Naive thymus-derived CD4-positive, alpha-beta T cell (primary cell): ENCODE measurements at regions not wholly inside any gene's neighbourhood (a gene's known extent, or its start where the extent isn't known, plus 50 kb on each side); places are given as distances from the start of the nearest gene placed in this dataset.

Source experiments
- ATAC-seq: fragments of 150-1000 bp; cut with Tn5 transposase; 2 replicates; pipeline ENCODE4 v1.10.0; 2021; ENCODE audit warnings: mild to moderate bottlenecking, moderate library complexity
- CTCF ChIA-PET: fragments of 350-600 bp; sonication (Branson Sonifier 250); formaldehyde crosslinking; loops from one replicate; lab custom pipeline; 2021; ENCODE audit warnings: antibody characterized with exemption; lab: Charles Lee
- POLR2A ChIA-PET: fragments of 350-600 bp; sonication (Branson Sonifier 250); formaldehyde crosslinking; loops from one replicate; lab custom pipeline; 2021; ENCODE audit warnings: antibody characterized with exemption, inconsistent platforms; lab: Charles Lee
- DNase-seq, 9 donors: peaks; one replicate each; pipeline versions ENCODE4 v3.0.0 to v3.0.0-alpha.2; 2020 to 2022; ENCODE audit warnings: mixed read lengths in 1 of 9
- H3K27ac ChIP-seq: one replicate; pipeline ENCODE4 v1.7.0; 2013; ENCODE audit warnings: mild to moderate bottlenecking, low read depth, low read length, moderate library complexity
- H3K27me3 ChIP-seq, 2 donors: one replicate each; pipeline ENCODE4 v1.7.0; 2013; ENCODE audit warnings: low read length in 2 of 2, mild to moderate bottlenecking in 2 of 2, moderate library complexity in 2 of 2; ENCODE audit not compliant: control insufficient read depth in 2 of 2, insufficient read depth in 2 of 2
- H3K36me3 ChIP-seq, 3 experiments: 1 replicate in 2 of 3; 2 replicates in 1 of 3; pipeline ENCODE4 v1.7.0; 2013; ENCODE audit warnings: low read length in 3 of 3, mild to moderate bottlenecking in 3 of 3, moderate library complexity in 1 of 3; ENCODE audit not compliant: insufficient read depth in 3 of 3, control insufficient read depth in 2 of 3
- H3K4me1 ChIP-seq, 2 donors: one replicate each; pipeline ENCODE4 v1.7.0; 2013; ENCODE audit warnings: low read length in 2 of 2, mild to moderate bottlenecking in 2 of 2, moderate library complexity in 1 of 2; ENCODE audit not compliant: control insufficient read depth in 2 of 2, insufficient read depth in 2 of 2
- H3K4me3 ChIP-seq: 2 replicates; pipeline ENCODE4 v1.7.0; 2013; ENCODE audit warnings: mild to moderate bottlenecking, low read length
- H3K9me3 ChIP-seq, 3 experiments: 1 replicate in 2 of 3; 2 replicates in 1 of 3; pipeline ENCODE4 v1.7.0; 2013; ENCODE audit warnings: low read length in 3 of 3; ENCODE audit not compliant: control insufficient read depth in 2 of 3
- H3K27ac Mint-ChIP-seq, 9 donors: one replicate each; pipeline ENCODE4 v1.8.0; 2020 to 2022; ENCODE audit warnings: mixed read lengths in 9 of 9, mild to moderate bottlenecking in 8 of 9, moderate library complexity in 5 of 9, inconsistent platforms in 2 of 9
- H3K27me3 Mint-ChIP-seq, 5 donors: one replicate each; pipeline ENCODE4 v1.8.0; 2021 to 2022; ENCODE audit warnings: mixed read lengths in 5 of 5, mild to moderate bottlenecking in 1 of 5
- H3K36me3 Mint-ChIP-seq, 5 donors: one replicate each; pipeline ENCODE4 v1.8.0; 2020 to 2022; ENCODE audit warnings: mixed read lengths in 5 of 5, mild to moderate bottlenecking in 3 of 5, inconsistent platforms in 1 of 5
- H3K4me1 Mint-ChIP-seq, 7 donors: one replicate each; pipeline ENCODE4 v1.8.0; 2020 to 2022; ENCODE audit warnings: mixed read lengths in 7 of 7, mild to moderate bottlenecking in 3 of 7, inconsistent platforms in 1 of 7
- H3K4me3 Mint-ChIP-seq, 10 donors: one replicate each; pipeline ENCODE4 v1.8.0; 2020 to 2022; ENCODE audit warnings: mild to moderate bottlenecking in 10 of 10, mixed read lengths in 10 of 10, moderate library complexity in 6 of 10, inconsistent platforms in 2 of 10
- H3K9me3 Mint-ChIP-seq, 11 donors: one replicate each; pipeline ENCODE4 v1.8.0; 2020 to 2022; ENCODE audit warnings: mixed read lengths in 11 of 11, mild to moderate bottlenecking in 4 of 11, inconsistent platforms in 1 of 11, moderate library complexity in 1 of 11
- intact Hi-C, 2 donors: fragments of 100-400 bp; cut with micrococcal nuclease; formaldehyde crosslinking; loops; one replicate each; pipeline ENCODE4 v1.15.1; 2023

DNA sequence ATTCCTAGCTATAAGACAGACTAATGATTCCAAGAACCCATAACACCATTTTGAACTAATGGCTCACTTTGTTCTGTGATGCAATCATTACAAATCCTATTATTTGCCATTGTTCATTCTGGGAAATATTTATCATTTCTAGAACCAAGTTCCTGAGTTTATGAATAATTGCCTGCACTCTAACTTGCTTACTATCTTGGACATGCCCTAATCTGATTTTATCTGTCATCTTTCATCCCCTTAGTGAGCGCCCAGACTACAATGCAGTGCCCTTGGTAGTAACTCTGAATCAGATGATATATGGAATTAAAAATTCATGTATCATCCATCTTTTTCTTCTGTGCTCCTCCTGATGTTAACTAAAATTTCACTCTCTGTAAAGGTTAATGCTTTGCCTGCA lies 703.1 kb upstream of the MDGA2 start:
- CTCF ChIA-PET: no interaction called here
- H3K4me1 Mint-ChIP-seq: no peaks in the 10 kb centered on the region
- intact Hi-C loops: no loop called here

DNA sequence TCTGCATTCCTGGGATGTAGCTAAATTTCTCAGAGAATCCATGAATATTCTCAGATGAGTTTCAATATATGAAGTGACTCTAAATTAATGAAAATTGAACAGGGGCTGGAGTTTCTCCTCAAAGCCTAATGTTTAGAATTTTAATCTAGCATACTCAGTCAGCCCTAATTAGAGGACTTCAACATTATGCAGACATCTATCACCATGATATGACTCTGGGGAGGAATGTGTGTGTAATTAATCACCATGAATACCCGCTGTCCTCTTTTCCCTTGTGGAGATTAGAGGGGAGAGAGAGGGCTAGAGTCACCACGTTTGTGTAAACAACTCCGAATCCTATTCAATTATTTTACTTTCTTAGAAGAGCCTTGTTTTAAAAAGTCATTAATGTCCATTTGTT lies 698.6 kb upstream of the MDGA2 start:
- H3K27ac Mint-ChIP-seq: no peak overlapping the region
- intact Hi-C loops: no loop called here
- CTCF ChIA-PET: no interaction called here

More for the DNA sequence above, 703.1 kb upstream of the MDGA2 start:
- Mint-ChIP-seq H3K4me3 (no peak overlapping the region), H3K36me3 (no peaks in the 10 kb centered on the region), H3K27ac (no peak overlapping the region), H3K9me3 (peaks cover 0 to 11% (median 0%) of the 10 kb centered on the region in 11 donors), H3K27me3 (no peaks in the 10 kb centered on the region)
- H3K4me1 ChIP-seq: no peaks in the 10 kb centered on the region
- no peak overlapping the region for H3K4me3 ChIP-seq
- H3K27ac ChIP-seq: no peak overlapping the region
- no peak for DNase-seq
- H3K27me3 ChIP-seq: no peaks in the 10 kb centered on the region
- H3K9me3 ChIP-seq: no peaks in the 10 kb centered on the region
- ATAC-seq: no peak
- no peaks in the 10 kb centered on the region for H3K36me3 ChIP-seq
- POLR2A ChIA-PET: no interaction called here

DNA sequence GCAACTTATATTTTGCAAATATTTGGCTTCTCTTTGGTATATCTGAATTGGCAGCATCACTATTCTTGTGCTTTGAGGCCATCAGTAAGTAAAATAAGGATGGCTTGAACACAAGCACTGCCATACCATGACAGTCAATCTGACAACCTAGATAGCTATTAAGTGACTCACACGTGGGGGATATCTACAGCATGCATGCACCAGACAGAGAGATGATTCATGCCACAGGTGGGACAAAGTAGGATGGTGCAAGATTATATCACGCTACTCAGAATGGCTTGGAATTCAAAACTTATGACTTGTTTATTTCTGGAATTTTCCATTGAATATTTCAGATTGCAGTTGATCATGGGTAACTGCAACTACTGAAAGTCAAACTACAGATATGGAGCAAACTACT lies 675.6 kb upstream of the MDGA2 start:
- Mint-ChIP-seq H3K36me3 (no peaks in the 10 kb centered on the region), H3K27ac (no peak overlapping the region), H3K4me1 (no peaks in the 10 kb centered on the region), H3K4me3 (no peak overlapping the region), H3K9me3 (peaks cover 0 to 11% (median 0%) of the 10 kb centered on the region in 11 donors), H3K27me3 (no peaks in the 10 kb centered on the region)
- CTCF ChIA-PET: no interaction called here
- no peak overlapping the region for H3K27ac ChIP-seq
- H3K27me3 ChIP-seq: no peaks in the 10 kb centered on the region
- no peaks in the 10 kb centered on the region for H3K36me3 ChIP-seq
- H3K4me1 ChIP-seq: no peaks in the 10 kb centered on the region
- ATAC-seq: no peak
- no peak overlapping the region for H3K4me3 ChIP-seq
- POLR2A ChIA-PET: no interaction called here
- no peaks in the 10 kb centered on the region for H3K9me3 ChIP-seq
- intact Hi-C loops: no loop called here
- DNase-seq: no peak

More for the DNA sequence above, 698.6 kb upstream of the MDGA2 start:
- Histone ChIP-seq H3K9me3 (no peaks in the 10 kb centered on the region), H3K4me3 (no peak overlapping the region), H3K27ac (no peak overlapping the region), H3K4me1 (no peaks in the 10 kb centered on the region), H3K27me3 (no peaks in the 10 kb centered on the region), H3K36me3 (no peaks in the 10 kb centered on the region)
- POLR2A ChIA-PET: no interaction called here
- Mint-ChIP-seq H3K4me1 (no peaks in the 10 kb centered on the region), H3K36me3 (no peaks in the 10 kb centered on the region), H3K9me3 (peaks cover 0 to 11% (median 5%) of the 10 kb centered on the region in 11 donors), H3K27me3 (no peaks in the 10 kb centered on the region), H3K4me3 (no peak overlapping the region)
- ATAC-seq (no peak), DNase-seq (no peak)

DNA sequence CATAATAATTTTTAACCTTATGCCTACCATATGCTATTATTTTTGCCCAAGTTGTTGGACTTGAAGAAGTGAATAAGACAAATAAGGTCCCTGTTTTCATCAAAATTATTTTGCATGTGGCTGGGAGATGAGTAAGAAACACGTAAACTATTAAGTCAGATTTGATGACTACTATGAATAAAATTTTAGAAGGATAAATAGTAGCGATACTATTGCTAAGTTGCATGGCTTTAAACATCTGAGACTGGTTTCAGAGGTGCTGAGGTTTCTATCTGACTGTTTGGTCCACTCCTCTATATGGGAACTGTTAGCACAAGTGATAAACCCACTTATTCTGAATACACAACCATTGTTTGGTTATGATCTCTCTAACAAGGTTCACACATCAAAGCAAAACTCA lies 674.3 kb upstream of the MDGA2 start:
- Histone ChIP-seq H3K36me3 (no peaks in the 10 kb centered on the region), H3K27ac (no peak overlapping the region), H3K9me3 (no peaks in the 10 kb centered on the region), H3K4me3 (no peak overlapping the region), H3K4me1 (no peaks in the 10 kb centered on the region), H3K27me3 (no peaks in the 10 kb centered on the region)
- Mint-ChIP-seq H3K27me3 (no peaks in the 10 kb centered on the region), H3K36me3 (no peaks in the 10 kb centered on the region), H3K9me3 (peaks cover 0 to 5% (median 0%) of the 10 kb centered on the region in 11 donors), H3K4me1 (no peaks in the 10 kb centered on the region), H3K4me3 (no peak overlapping the region), H3K27ac (no peak overlapping the region)
- POLR2A ChIA-PET: no interaction called here
- no peak for DNase-seq
- CTCF ChIA-PET: no interaction called here
- ATAC-seq: no peak
- intact Hi-C loops: no loop called here

DNA sequence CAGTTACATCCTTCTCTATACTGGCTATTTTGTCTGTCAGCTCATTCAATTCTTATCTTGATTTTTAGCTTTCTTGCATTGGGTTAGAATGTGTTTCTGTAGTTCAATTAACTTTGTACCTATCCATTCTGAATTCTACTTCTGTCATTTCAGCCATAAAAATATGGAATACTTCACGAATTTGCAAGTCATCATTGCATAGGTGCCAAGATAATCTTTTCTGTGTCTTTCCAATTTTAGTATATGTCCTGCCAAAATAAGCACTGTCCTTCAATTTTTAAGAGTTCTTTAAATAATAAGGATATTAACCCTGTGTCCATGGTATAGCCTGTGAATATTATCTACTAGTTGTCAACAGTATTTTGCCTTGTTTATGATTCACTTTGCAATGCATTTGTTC lies 665.7 kb upstream of the MDGA2 start:
- ChIA-PET POLR2A (no interaction called here), CTCF (no interaction called here)
- Mint-ChIP-seq H3K27ac (no peak overlapping the region), H3K9me3 (peaks cover 2 to 31% (median 6%) of the 10 kb centered on the region in 11 donors), H3K36me3 (no peaks in the 10 kb centered on the region), H3K4me1 (no peaks in the 10 kb centered on the region), H3K27me3 (no peaks in the 10 kb centered on the region), H3K4me3 (no peak overlapping the region)
- H3K27me3 ChIP-seq: no peaks in the 10 kb centered on the region
- ATAC-seq (no peak), DNase-seq (no peak)
- intact Hi-C loops: no loop called here
- no peaks in the 10 kb centered on the region for H3K9me3 ChIP-seq
- no peaks in the 10 kb centered on the region for H3K4me1 ChIP-seq
- H3K4me3 ChIP-seq: no peak overlapping the region
- H3K27ac ChIP-seq: no peak overlapping the region
- no peaks in the 10 kb centered on the region for H3K36me3 ChIP-seq

DNA sequence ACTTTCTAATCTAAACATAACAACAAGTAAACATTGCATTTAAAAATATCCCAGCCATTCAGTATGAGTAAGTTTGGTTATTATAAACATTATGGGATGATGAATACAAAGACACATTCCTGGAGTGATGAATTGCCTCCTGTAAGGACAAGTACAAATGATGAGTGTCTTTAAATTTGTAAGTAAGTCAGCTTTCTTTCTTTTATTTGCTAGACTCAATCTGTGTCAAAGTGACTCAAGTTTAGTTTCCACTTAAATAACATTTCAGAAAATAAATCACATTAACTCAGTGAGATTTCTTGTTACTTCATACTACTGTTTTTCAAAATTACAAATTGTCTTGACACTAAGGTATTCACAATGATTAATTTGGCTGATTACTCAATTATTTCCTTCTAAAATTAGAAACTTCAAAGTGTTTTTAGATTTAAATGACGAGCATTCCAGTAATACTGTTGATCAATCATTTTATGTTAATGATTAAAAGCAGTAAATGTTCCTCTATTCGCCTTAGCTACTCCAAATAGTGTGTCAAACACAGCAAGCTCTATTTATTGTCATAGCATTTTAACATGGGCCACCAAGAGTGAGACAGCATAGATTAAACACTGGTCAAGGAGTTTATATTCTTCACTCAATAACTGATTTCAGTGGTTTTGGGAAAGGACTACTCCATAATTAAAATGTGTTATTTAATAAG lies 658.0 kb upstream of the MDGA2 start:
- H3K27ac ChIP-seq: no peak overlapping the region

DNA sequence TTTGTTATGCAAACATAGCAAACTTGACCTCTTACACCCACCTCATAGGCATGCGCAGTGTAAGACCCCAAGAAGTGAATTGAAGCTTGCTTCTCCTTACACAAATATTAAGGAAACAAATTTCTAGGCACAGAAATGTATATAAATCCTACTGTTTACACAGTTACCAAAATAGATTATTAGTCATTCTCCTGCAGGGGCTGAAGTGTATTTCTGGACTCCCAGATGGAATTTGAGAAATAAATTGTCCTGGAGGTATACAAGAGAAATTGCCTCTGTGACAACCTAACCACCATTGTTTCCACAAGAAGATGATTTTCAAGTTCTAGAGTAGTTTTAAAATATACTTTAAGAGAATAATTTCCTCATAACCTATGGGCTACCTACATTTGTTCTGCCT lies 656.0 kb upstream of the MDGA2 start:
- no peak overlapping the region for H3K4me3 ChIP-seq
- ChIA-PET POLR2A (no interaction called here), CTCF (no interaction called here)
- H3K9me3 ChIP-seq: no peaks in the 10 kb centered on the region
- Mint-ChIP-seq H3K36me3 (no peaks in the 10 kb centered on the region), H3K27me3 (no peaks in the 10 kb centered on the region), H3K4me3 (no peak overlapping the region), H3K9me3 (peaks cover 0 to 13% (median 3%) of the 10 kb centered on the region in 11 donors), H3K4me1 (no peaks in the 10 kb centered on the region), H3K27ac (no peak overlapping the region)
- H3K36me3 ChIP-seq: no peaks in the 10 kb centered on the region
- DNase-seq (no peak), ATAC-seq (no peak)
- intact Hi-C loops: no loop called here
- H3K4me1 ChIP-seq: no peaks in the 10 kb centered on the region
- no peaks in the 10 kb centered on the region for H3K27me3 ChIP-seq
- H3K27ac ChIP-seq: no peak overlapping the region

More for the DNA sequence above, 658.0 kb upstream of the MDGA2 start:
- no peaks in the 10 kb centered on the region for H3K4me1 ChIP-seq
- CTCF ChIA-PET: no interaction called here
- Mint-ChIP-seq H3K27me3 (no peaks in the 10 kb centered on the region), H3K36me3 (no peaks in the 10 kb centered on the region), H3K9me3 (peaks cover 0 to 21% (median 5%) of the 10 kb centered on the region in 11 donors), H3K27ac (no peak overlapping the region), H3K4me3 (no peak overlapping the region), H3K4me1 (no peaks in the 10 kb centered on the region)
- intact Hi-C loops: no loop called here
- H3K27me3 ChIP-seq: no peaks in the 10 kb centered on the region
- no peaks in the 10 kb centered on the region for H3K36me3 ChIP-seq
- H3K9me3 ChIP-seq: no peaks in the 10 kb centered on the region
- H3K4me3 ChIP-seq: no peak overlapping the region
- DNase-seq (no peak), ATAC-seq (no peak)
- POLR2A ChIA-PET: no interaction called here
